Uterus (tissue), 3 donors: ENCODE measurements at regions not wholly inside any gene's neighbourhood (a gene's known extent, or its start where the extent isn't known, plus 50 kb on each side); places are given as distances from the start of the nearest gene placed in this dataset.
"Not testable (repeated sequence)": the region's sequence is repeated elsewhere in the genome, so short reads cannot be mapped to it uniquely, and the experiment has no call there.

ENCODE experiments used
- DNase-seq, 2 donors: peaks; one replicate each; pipeline ENCODE4 v3.0.0-alpha.2; 2019 to 2020
- H3K27ac ChIP-seq, 2 donors: fragments of 200-600 bp; sonication (generic); 1 replicate in 1 of 2; 2 replicates in 1 of 2; pipeline ENCODE4 v1.5.1; 2016 to 2018
- H3K27me3 ChIP-seq, 2 donors: fragments of 200-600 bp; sonication (generic); one replicate each; pipeline ENCODE4 v1.5.1; 2018 to 2019; ENCODE audit warnings: control low read depth in 1 of 2
- H3K36me3 ChIP-seq, 2 donors: fragments of 200-600 bp; sonication (generic); one replicate each; pipeline ENCODE4 v1.5.1; 2019; ENCODE audit warnings: control low read depth in 1 of 2
- H3K4me1 ChIP-seq, 2 donors: fragments of 200-600 bp; sonication (generic); one replicate each; pipeline ENCODE4 v1.5.1; 2018 to 2019; ENCODE audit warnings: control low read depth in 1 of 2
- H3K4me3 ChIP-seq, 2 donors: fragments of 200-600 bp; sonication (generic); 1 replicate in 1 of 2; 2 replicates in 1 of 2; pipeline ENCODE4 v1.5.1; 2018 to 2019; ENCODE audit warnings: mild to moderate bottlenecking in 1 of 2
- H3K9me3 ChIP-seq, 2 donors: fragments of 200-600 bp; sonication (generic); one replicate each; pipeline ENCODE4 v1.5.1; 2019; ENCODE audit warnings: control low read depth in 1 of 2
- POLR2A ChIP-seq, 2 donors: fragments of 450-650 bp; IDR thresholded peaks; one replicate each; pipeline ENCODE4 v1.6.1; 2016; ENCODE audit warnings: antibody characterized with exemption in 2 of 2, mild to moderate bottlenecking in 1 of 2, moderate library complexity in 1 of 2
- intact Hi-C: fragments of 100-400 bp; cut with DNase I; formaldehyde crosslinking; loops from one replicate; pipeline ENCODE4 v1.15.1; 2023; ENCODE audit warnings: low total_unique reads
- TF ChIP-seq, protein P1 (sequence below), 4 experiments: fragments of 200-600 bp in 2 of 4; fragments of 450-650 bp in 2 of 4; sonication (generic) in 2 of 4; IDR thresholded peaks; one replicate each; pipeline ENCODE4 v1.5.1; 2016 to 2019; ENCODE audit warnings: antibody characterized with exemption in 4 of 4, mild to moderate bottlenecking in 2 of 4, moderate library complexity in 1 of 4
- donor health status: DM: yes; HTN: yes; CAD: no.

DNA sequence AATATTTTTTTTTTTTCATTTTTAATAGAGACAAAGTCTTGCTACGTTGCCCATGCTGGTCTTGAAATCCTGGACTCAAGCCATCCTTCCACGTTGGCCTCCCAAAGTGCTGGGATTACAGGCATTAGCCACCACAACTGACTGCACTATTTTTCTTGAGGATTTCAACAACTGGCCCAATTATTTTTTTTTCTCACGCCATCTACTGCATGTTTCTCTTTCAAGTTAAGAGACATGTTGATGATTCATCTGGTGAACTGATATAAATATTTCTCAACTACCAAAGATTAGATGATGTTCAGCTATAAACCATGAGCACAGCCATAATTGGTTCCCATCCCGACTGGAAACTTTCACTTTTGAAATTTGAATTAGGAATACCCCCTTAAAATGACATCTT, 688.4 kb upstream of the SYT4 start:
- Histone ChIP-seq H3K36me3 (no peaks in the 10 kb centered on the region), H3K27ac (no peak overlapping the region), H3K4me3 (no peak overlapping the region), H3K9me3 (no peaks in the 10 kb centered on the region), H3K27me3 (no peaks in the 10 kb centered on the region), H3K4me1 (no peaks in the 10 kb centered on the region)
- TF ChIP-seq, protein P1, sequence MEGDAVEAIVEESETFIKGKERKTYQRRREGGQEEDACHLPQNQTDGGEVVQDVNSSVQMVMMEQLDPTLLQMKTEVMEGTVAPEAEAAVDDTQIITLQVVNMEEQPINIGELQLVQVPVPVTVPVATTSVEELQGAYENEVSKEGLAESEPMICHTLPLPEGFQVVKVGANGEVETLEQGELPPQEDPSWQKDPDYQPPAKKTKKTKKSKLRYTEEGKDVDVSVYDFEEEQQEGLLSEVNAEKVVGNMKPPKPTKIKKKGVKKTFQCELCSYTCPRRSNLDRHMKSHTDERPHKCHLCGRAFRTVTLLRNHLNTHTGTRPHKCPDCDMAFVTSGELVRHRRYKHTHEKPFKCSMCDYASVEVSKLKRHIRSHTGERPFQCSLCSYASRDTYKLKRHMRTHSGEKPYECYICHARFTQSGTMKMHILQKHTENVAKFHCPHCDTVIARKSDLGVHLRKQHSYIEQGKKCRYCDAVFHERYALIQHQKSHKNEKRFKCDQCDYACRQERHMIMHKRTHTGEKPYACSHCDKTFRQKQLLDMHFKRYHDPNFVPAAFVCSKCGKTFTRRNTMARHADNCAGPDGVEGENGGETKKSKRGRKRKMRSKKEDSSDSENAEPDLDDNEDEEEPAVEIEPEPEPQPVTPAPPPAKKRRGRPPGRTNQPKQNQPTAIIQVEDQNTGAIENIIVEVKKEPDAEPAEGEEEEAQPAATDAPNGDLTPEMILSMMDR (IDR thresholded peaks at IDR 0.05): no peak
- no peak for TF ChIP-seq POLR2A (IDR thresholded peaks at IDR 0.05)
- DNase-seq: no peak
- intact Hi-C loops: no loop called here

DNA sequence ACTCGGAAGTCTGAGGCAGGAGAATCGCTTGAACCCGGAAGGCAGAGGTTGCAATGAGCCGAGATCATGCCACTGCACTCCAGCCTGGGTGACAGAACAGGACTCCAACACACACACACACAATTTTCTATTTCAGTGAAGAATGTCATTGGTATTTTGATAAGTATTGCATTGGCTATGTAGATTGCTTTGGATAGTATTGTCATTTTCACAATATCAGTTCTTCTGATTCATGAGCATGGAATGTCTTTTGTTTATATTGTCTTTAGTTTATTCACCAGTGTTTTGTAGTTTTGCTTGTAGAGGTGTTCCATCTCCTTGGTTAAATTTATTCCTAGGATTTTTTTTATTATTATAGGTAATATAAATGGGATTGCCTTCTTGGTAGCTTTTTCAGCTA, 693.4 kb upstream of the SYT4 start:
- Histone ChIP-seq H3K4me3 (no peak overlapping the region), H3K27me3 (no peaks in the 10 kb centered on the region), H3K4me1 (no peaks in the 10 kb centered on the region), H3K36me3 (no peaks in the 10 kb centered on the region), H3K9me3 (no peaks in the 10 kb centered on the region), H3K27ac (no peak overlapping the region)
- no peak for TF ChIP-seq POLR2A (IDR thresholded peaks at IDR 0.05)
- TF ChIP-seq, protein P1 (IDR thresholded peaks at IDR 0.05): no peak
- intact Hi-C loops: no loop called here
- no peak for DNase-seq

DNA sequence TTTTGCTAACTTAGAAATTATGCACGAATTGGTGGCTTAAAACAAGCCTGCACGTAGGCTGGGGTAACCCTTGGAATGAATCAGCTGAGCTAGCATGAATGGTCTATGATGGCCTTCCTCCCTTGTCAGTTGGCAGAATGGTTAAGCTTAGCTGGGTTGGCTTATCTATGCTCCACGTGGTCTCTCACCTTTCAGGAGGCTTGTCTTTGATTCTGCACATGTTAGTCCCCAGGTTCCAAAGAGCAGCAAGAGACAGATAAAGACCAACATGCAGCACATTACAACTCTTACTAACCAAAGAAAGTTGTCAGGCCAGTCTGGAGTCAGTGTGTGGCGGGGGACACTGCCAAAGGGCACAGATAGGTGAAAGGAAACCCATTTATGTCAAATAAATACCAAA, 700.9 kb upstream of the SYT4 start:
- Histone ChIP-seq H3K36me3 (no peaks in the 10 kb centered on the region), H3K9me3 (no peaks in the 10 kb centered on the region), H3K4me1 (no peaks in the 10 kb centered on the region), H3K27ac (no peak overlapping the region), H3K4me3 (no peak overlapping the region), H3K27me3 (no peaks in the 10 kb centered on the region)
- TF ChIP-seq POLR2A (IDR thresholded peaks at IDR 0.05): no peak
- TF ChIP-seq, protein P1 (IDR thresholded peaks at IDR 0.05): no peak
- intact Hi-C loops: no loop called here
- no peak for DNase-seq

DNA sequence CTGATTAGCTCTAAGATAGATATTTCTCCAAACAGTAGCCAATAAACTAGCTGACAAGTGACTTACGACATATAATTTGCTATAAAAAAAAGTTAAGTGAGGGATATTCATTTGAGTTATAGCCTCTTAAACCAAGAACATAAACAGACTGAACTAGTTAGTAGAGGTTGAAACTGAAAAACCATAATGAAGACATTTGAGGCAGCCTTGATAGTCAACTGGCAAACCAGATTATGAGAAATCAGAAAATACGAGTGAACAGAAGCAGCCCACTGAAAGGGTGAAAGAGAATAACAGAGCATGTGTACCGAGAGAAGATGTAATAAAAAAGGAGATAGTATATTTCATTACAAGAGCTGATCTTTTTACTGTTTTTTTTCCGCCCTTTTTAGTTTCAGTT, 698.1 kb upstream of the SETBP1 start:
- H3K27ac ChIP-seq: no peak overlapping the region
- TF ChIP-seq, protein P1 (IDR thresholded peaks at IDR 0.05): no peak
- TF ChIP-seq POLR2A (IDR thresholded peaks at IDR 0.05): no peak
- no peaks in the 10 kb centered on the region for H3K36me3 ChIP-seq
- intact Hi-C loops: no loop called here
- no peaks in the 10 kb centered on the region for H3K9me3 ChIP-seq
- DNase-seq: no peak
- no peak overlapping the region for H3K4me3 ChIP-seq
- no peaks in the 10 kb centered on the region for H3K27me3 ChIP-seq
- no peaks in the 10 kb centered on the region for H3K4me1 ChIP-seq

DNA sequence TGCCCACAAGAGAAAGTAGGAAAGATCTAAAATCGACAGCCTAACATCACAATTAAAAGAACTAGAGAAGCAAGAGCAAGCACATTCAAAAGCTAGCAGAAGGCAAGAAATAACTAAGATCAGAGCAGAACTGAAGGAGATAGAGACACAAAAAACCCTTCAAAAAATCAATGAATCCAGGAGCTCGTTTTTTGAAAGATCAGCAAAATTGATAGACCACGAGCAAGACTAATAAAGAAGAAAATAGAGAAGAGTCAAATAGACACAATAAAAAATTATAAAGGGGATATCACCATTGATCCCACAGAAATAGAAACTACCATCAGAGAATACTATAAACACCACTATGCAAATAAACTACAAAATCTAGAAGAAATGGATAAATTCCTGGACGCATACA, 693.6 kb upstream of the SETBP1 start:
- H3K9me3 ChIP-seq, H3K36me3 ChIP-seq, DNase-seq, H3K4me1 ChIP-seq, intact Hi-C loops, H3K4me3 ChIP-seq, H3K27me3 ChIP-seq, H3K27ac ChIP-seq: not testable (repeated sequence)

DNA sequence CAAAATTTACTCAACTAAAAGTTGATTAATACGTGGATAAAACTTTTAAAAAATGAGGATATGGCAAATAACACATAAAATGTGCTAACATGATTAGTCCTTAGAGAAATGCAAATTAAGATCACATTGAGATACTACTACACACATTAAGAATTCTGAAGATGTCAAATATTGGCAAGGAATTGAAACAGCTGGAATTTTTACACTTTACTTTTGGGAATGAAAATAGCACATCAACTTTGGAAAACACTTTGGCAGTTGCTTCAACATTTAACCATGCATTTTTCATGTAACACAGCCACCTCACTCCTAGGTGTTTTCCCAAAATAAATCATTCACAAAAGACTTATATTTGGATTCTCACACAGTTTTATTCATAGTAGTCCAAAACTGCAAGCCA, 687.9 kb upstream of the SETBP1 start:
- no peak overlapping the region for H3K27ac ChIP-seq
- no peaks in the 10 kb centered on the region for H3K4me1 ChIP-seq
- TF ChIP-seq, protein P1 (IDR thresholded peaks at IDR 0.05): no peak
- no peak for TF ChIP-seq POLR2A (IDR thresholded peaks at IDR 0.05)
- H3K9me3 ChIP-seq: no peaks in the 10 kb centered on the region
- H3K4me3 ChIP-seq: no peak overlapping the region
- no peaks in the 10 kb centered on the region for H3K36me3 ChIP-seq
- intact Hi-C loops: no loop called here
- DNase-seq: no peak
- no peaks in the 10 kb centered on the region for H3K27me3 ChIP-seq
